GM21515 (cell line): ENCODE measurements at regions not wholly inside any gene's neighbourhood (a gene's known extent, or its start where the extent isn't known, plus 50 kb on each side); places are given as distances from the start of the nearest gene placed in this dataset.
"Not testable (repeated sequence)": the region's sequence is repeated elsewhere in the genome, so short reads cannot be mapped to it uniquely, and the experiment has no call there.

ENCODE experiments used
- ATAC-seq: cut with Tn5 transposase; IDR thresholded peaks from one replicate; pipeline ENCODE4 v1.9.1; 2021; ENCODE audit not compliant: unreplicated experiment

DNA sequence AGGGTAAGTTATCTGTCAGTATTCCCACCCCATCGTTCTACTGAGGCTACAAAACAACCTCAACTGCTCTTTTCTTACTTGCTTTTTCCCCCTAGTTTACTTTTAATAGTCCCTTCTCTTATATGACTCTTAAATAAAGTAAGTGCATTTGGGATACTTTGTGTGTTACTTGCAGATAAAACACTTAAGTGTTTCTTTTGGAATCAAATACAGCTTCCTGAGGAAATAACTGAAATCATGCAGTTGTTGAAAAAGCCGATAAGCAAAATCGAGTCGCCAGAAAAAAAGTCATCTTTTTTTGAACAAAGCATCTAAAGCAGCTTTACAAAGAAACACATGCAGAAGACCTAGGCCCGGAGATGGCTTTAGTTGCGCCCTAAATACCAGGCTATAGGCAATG lies 53.5 kb upstream of the EPB41L4A start:
- ATAC-seq: no peak

DNA sequence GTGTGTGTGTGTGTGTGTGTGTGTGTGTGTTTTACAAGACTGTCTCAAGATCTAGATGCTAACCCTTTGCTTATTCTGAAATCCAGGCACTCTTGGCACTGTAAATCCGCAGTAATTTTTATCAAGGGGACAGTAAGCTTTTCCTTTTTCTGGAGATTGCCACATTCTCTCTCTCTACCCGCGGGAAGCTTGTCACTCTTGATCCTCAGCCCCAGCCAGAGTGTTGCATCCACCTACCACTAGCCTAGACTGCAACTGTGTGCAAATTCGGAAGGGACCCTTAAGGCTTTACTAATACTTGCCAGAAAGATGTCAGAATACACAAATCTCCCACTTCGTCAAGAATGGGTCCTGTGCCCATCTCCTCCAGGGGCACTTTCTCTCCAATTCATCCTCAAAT lies 54.9 kb upstream of the EPB41L4A start:
- no peak for ATAC-seq

DNA sequence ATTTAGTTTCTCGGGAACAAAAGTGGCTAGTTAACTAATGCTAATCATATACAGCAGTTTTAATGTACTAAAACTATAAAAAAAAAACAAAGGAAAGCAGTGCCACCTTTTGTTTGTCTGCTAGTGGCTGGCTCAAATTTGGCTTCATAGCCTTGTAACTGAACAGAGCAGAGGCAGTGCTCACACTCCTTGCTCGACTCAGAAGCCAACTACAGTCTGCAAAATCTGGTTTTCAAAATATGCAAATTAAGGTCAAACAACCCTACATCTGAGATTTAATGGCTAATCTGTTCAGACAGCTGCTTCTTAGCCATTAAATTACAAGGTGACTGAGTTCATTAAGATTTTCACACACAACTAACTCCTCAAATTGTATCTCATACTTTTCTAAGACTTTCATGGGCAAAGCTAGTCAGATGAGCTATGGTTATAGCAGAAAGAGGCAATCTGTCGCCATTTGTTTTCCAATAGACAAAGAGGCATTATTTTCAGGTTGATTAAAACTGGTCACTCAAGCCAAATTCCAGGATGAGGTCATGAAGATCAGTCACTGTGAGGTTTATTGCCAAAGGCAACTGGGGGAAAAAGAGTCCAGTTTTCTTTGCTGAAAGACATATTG lies 56.8 kb upstream of the EPB41L4A start:
- no peak for ATAC-seq

DNA sequence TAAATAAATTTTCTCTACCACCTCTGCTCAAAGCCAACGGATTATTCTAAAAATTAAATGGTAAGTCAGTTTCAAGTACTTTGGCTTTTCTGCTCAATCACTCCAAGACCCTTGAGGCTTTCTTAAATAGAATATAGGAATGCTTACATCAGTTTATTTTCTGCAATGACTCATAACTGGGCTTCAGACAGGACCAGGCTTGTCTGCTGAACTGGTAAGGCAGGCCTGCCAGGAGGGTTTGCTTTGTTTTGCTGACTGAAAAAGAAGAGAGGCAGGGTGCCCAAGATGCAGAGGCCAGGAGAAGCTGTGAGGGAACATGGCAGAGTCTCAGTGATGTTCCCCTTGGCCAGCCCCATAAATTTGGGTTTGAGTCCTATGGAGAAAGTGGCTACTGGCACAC lies 60.3 kb upstream of the EPB41L4A start:
- no peak for ATAC-seq

DNA sequence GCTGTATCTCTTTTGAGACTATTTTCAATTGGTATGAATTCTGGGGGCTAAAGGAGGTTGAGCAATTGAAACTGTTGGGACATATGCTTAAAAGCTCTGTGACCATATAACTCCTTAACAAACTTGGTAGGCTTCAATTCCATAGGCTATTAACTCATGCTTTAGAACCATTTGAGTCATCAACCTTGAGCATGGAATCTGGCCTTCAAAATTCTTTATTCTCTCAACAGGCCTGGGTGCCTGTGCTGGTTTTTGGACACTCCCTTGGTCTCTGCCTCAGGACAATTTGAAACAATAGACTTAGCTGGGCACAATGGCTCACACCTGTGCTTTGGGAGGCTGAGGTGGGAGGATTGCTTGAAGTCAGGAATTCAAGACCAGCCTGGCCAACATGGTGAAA lies 61.4 kb upstream of the EPB41L4A start:
- ATAC-seq: no peak

- no peak for ATAC-seq
These were observed 64.6 kb upstream of the EPB41L4A start for GRCh38 chr5:112483704-112484103.

DNA sequence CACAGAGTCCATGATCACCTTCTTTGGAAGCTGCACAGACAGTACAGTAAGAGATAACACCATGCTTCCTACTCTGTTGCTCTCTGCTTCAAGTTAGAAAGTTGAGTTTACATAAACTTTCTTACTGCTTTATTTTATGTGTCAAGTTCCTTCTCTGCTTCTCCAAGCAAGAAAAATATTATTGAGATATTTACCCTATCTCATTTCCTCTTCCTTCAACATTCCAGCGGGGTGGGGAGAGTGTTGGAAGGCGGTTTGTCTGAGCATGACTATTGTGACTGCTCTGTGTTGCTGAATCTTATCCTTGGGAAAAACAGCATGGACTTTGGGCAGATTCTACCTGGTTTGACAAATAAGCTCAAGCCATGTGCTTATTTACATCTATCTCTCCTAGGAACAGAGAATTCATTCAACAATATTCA lies 66.9 kb upstream of the EPB41L4A start:
- no peak for ATAC-seq

DNA sequence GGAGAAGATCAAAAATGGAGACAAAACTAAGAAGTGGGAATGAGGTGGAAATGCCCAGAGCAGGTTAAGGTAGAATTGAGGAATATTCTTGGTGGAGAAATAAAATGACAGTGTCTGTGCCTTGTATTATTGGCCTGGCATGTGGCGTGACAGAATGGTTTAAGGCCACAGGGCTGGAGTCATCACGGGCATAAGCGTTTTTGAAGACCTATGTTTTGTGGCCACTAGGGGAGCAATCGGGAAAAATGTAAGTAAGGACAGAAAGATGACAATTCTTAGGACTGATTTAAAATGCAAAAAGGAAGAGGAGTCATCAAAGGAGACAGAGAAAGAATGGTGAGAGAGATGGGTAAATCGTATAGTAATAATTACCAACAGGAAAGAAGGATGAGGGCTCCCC lies 72.2 kb upstream of the EPB41L4A start:
- peak; percentile 48 for ATAC-seq

DNA sequence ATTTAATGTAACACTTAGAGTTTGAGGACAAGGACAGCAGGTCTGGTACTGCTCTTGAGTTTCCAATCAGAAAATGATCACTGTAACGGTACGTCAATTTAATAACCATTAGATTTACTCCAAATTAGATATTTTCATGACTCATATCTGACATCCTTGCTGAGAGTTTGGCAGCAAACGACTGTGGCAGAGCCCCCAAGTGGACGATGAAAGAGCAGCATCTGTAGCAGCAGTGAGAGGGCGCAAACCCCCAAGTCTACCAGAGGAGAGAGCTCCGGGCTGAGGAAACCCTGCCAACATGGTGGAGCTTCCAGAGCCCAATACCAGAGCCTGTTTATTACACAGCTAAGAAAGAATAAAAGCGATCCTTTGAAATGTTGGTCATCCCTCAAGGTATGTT lies 73.2 kb upstream of the EPB41L4A start:
- ATAC-seq: peak; percentile 95

GRCh38 chr5:112503749-112504501 lies 84.8 kb upstream of the EPB41L4A start:
- ATAC-seq: not testable (repeated sequence)

DNA sequence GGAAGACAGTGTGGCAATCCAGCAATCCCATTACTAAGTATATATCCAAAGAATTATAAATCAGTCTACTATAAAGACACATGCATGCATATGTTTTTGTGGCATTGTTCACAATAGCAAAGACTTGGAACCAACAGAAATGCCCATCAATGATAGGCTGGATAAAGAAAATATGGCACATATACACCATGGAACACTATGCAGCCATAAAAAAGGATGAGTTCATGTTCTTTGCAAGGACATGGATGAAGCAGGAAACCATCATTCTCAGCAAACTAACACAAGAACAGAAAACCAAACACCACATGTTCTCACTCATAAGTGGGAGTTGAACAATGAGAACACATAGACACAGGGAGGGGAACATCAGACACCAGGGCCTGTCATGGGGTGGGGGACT lies 90.0 kb upstream of the EPB41L4A start:
- not testable (repeated sequence) for ATAC-seq

- no peak for ATAC-seq
These were observed 92.8 kb upstream of the EPB41L4A start for GRCh38 chr5:112511920-112512319.

- no peak for ATAC-seq
These were observed 93.8 kb upstream of the EPB41L4A start for GRCh38 chr5:112512901-112513300.

DNA sequence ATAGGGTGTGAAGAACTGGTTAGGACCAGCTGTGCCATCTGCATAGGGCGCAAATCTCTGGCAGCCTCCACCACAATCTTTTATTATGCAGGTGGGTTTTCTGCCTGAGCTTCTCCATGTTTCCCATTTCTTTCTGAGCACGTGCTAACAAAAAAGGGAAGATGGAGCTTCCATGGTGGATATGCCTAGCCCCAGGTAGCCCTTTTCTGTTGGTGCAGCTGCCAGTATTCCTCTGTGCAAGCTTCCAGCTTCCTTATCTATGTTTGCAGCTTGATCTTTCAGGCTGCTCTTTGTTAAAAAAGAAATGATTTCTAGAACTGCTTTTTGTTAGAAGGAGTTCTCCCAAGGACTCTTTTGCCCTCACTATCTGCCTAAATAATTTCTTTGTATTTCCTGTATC lies 95.0 kb upstream of the EPB41L4A start:
- no peak for ATAC-seq

DNA sequence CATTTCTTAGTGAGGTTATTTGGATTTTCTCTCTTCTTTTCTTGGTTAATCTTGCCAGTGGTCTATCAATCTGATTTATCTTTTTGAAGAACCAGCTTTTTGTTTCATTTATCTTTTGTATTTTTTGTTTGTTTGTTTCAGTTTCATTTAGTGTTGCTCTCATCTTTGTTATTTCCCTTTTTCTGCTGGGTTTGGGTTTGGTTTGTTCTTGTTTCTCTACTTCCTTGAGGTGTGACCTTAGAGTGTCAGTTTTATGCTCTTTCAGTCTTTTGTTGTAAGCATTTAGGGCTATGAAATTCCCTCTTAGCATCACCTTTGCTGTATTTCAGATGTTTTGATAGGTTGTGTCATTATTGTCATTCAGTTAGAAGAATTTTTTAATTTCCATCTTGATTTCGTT lies 101.4 kb upstream of the EPB41L4A start:
- ATAC-seq: not testable (repeated sequence)

- peak; percentile 61 for ATAC-seq
These were observed 104.0 kb upstream of the EPB41L4A start for GRCh38 chr5:112522891-112523673.

DNA sequence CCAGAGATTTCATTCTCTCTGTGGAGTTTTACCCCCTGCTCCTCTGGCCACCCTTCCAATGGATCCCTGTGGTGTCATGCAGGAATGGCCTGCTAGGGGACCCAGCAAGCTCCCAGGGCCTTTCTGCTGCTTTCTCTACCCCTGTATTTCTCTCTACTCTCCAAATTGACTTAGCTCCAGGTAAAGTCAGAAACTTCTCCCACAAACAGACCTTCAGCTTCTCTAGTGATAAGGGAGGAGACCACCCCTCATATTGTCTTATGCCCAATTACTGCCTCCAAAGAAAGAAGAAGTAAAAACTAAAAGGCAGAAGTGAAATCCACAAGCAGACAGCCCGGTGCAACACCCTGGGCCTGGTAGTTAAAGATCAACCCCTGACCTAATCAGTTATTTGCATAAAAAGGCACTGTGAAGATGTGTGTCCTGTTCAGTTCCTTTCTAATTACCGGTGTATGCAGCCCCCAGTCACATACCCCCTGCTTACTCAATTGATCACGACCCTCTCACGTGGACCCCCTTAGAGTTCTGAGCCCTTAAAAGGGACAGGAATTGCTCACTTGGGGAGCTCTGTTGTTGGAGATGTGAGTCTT lies 104.7 kb upstream of the EPB41L4A start:
- peak; percentile 68 for ATAC-seq

DNA sequence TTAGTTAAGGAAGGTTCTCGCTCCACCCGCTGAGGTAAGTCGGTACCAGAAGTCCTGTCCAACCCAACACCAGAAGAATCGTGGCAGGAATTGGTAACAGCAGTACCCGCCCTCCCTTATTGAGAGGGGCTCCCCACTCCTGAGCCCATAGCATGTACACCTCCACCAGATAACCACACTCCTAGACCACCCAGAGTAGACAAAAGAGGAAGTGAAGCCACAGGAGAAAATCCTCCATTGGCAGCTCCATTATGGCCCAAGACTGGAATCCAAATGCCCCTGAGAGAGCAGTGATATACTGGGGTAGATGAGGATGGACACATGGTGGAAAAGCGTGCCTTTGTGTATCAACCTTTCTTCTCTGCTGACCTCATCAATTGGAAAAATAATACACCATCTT lies 106.1 kb upstream of the EPB41L4A start:
- ATAC-seq: no peak

DNA sequence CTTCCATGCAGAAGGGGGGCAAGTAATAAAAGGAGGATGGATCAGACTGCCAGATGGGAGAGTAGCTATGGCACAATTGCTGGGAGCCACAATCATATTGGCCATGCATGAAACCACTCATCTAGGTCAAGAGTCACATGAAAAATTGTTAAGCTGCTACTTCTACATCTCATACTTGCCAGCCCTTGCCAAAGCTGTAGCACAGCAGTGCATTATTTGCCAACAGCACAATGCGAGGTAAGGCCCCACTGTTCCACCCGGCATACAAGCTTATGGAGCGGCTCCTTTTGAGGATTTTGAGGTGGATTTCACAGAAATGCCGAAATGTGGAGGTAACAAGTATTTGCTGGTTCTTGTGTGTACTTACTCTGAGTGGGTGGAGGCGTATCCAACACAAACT lies 109.9 kb upstream of the EPB41L4A start:
- no peak for ATAC-seq

- no peak for ATAC-seq
These were observed 110.4 kb upstream of the EPB41L4A start for GRCh38 chr5:112529525-112529924.

DNA sequence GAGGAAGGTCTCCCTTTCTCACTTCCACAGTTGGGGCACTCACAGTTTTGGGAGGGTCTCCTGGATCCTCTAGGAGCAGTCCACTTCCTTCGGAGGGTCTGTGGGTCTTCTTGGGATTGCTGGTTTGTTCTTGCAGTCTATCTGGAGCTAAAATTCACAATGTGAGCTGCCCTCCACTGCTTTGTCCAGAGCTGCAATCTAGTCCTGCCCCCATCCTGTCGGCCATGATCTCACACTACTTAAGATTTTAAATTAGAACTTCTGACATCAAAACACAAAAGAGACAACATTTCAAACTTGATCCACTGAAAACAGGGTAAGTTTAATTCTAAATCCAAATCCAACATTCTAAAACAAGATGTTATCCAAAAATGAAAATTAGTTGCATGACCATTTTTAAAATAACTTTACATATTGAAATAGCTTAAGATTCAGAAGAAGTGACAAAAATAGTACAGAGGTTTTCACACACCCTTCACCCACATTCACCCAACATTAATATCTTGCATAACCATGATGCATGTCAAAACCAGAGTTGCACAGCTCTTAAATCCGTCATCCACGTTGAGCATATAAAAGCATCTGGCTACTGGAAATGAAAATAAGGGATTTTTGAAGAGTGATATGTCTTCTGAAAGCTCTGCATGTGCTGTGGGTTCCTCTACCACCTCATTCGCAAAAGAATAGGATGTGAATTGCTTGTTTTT lies 113.7 kb upstream of the EPB41L4A start:
- ATAC-seq: no peak
